Progenitor cell of endocrine pancreas (in vitro differentiated cells): ENCODE measurements at regions not wholly inside any gene's neighbourhood (a gene's known extent, or its start where the extent isn't known, plus 50 kb on each side); places are given as distances from the start of the nearest gene placed in this dataset.

Experiments
- DNase-seq: peaks from one replicate; pipeline ENCODE4 v3.0.0; 2021; ENCODE audit warnings: low spot score; ENCODE audit not compliant: unreplicated experiment
- H3K27ac Mint-ChIP-seq: 2 replicates; pipeline ENCODE4 v1.8.0; 2021; ENCODE audit warnings: mild to moderate bottlenecking, moderate library complexity, mixed read lengths
- H3K27me3 Mint-ChIP-seq: 2 replicates; pipeline ENCODE4 v1.8.0; 2021; ENCODE audit warnings: mixed read lengths
- H3K36me3 Mint-ChIP-seq: 2 replicates; pipeline ENCODE4 v1.8.0; 2022; ENCODE audit warnings: mixed read lengths; ENCODE audit not compliant: insufficient read depth
- H3K4me1 Mint-ChIP-seq: 2 replicates; pipeline ENCODE4 v1.8.0; 2021; ENCODE audit warnings: low read depth, mixed read lengths
- H3K4me3 Mint-ChIP-seq: 2 replicates; pipeline ENCODE4 v1.8.0; 2021; ENCODE audit warnings: low read depth, mild to moderate bottlenecking, moderate library complexity, mixed read lengths
- H3K9me3 Mint-ChIP-seq: 2 replicates; pipeline ENCODE4 v1.8.0; 2021; ENCODE audit warnings: low read depth, mixed read lengths
- CTCF ChIP-seq: fragments of 200-600 bp; sonication (generic); IDR thresholded peaks from one replicate; pipeline ENCODE4 v1.5.0; 2021; ENCODE audit warnings: antibody characterized with exemption, mild to moderate bottlenecking; ENCODE audit not compliant: unreplicated experiment

GRCh38 chr2:39855856-39856255 is 76.8 kb upstream of the THUMPD2 start:
- Mint-ChIP-seq H3K27me3 (peaks cover 12% of the 10 kb centered on the region), H3K27ac (no peak overlapping the region), H3K9me3 (no peaks in the 10 kb centered on the region), H3K4me1 (peaks cover 6% of the 10 kb centered on the region), H3K36me3 (no peaks in the 10 kb centered on the region), H3K4me3 (no peak overlapping the region)
- no peak for TF ChIP-seq CTCF
- DNase-seq: no peak

- Mint-ChIP-seq H3K4me3 (no peak overlapping the region), H3K36me3 (no peaks in the 10 kb centered on the region), H3K27ac (no peak overlapping the region), H3K9me3 (no peaks in the 10 kb centered on the region), H3K27me3 (peaks cover 16% of the 10 kb centered on the region), H3K4me1 (peaks cover 12% of the 10 kb centered on the region)
- TF ChIP-seq CTCF: no peak
- no peak for DNase-seq
Measured at GRCh38 chr2:39854771-39855170, 75.7 kb upstream of the THUMPD2 start.

GRCh38 chr2:39852831-39853230 is 73.8 kb upstream of the THUMPD2 start:
- H3K27me3 Mint-ChIP-seq: peaks cover 21% of the 10 kb centered on the region
- no peak for TF ChIP-seq CTCF
- no peak overlapping the region for H3K4me3 Mint-ChIP-seq
- no peaks in the 10 kb centered on the region for H3K9me3 Mint-ChIP-seq
- no peak overlapping the region for H3K27ac Mint-ChIP-seq
- no peaks in the 10 kb centered on the region for H3K36me3 Mint-ChIP-seq
- peaks cover 12% of the 10 kb centered on the region for H3K4me1 Mint-ChIP-seq
- DNase-seq: no peak

- Mint-ChIP-seq H3K4me3 (no peak overlapping the region), H3K27me3 (peaks cover 29% of the 10 kb centered on the region), H3K4me1 (peaks cover 12% of the 10 kb centered on the region), H3K9me3 (no peaks in the 10 kb centered on the region), H3K36me3 (no peaks in the 10 kb centered on the region), H3K27ac (no peak overlapping the region)
- DNase-seq: no peak
- no peak for TF ChIP-seq CTCF
Measured at GRCh38 chr2:39851651-39852110, 72.6 kb upstream of the THUMPD2 start.

- peaks cover 12% of the 10 kb centered on the region for H3K4me1 Mint-ChIP-seq
- DNase-seq: no peak
- no peak overlapping the region for H3K4me3 Mint-ChIP-seq
- no peak for TF ChIP-seq CTCF
- no peak overlapping the region for H3K27ac Mint-ChIP-seq
- H3K36me3 Mint-ChIP-seq: no peaks in the 10 kb centered on the region
- H3K27me3 Mint-ChIP-seq: peaks cover 30% of the 10 kb centered on the region
- no peaks in the 10 kb centered on the region for H3K9me3 Mint-ChIP-seq
Measured at GRCh38 chr2:39851251-39851650, 72.2 kb upstream of the THUMPD2 start.
